ENCODE measurements at regions not wholly inside any gene's neighbourhood (a gene's known extent, or its start where the extent isn't known, plus 50 kb on each side); places are given as distances from the start of the nearest gene placed in this dataset.
"Not testable (repeated sequence)": the region's sequence is repeated elsewhere in the genome, so short reads cannot be mapped to it uniquely, and the experiment has no call there.

- ChIA-PET POLR2A (no interaction called here), CTCF (no interaction called here)
- Mint-ChIP-seq H3K9me3 (ENCODE audit: low read depth) (peaks cover 3% of the 10 kb centered on the region), H3K27ac (no peak overlapping the region), H3K4me3 (no peak overlapping the region), H3K36me3 (ENCODE audit: low read depth) (no peaks in the 10 kb centered on the region), H3K4me1 (no peaks in the 10 kb centered on the region), H3K27me3 (peaks cover 2% of the 10 kb centered on the region)
- intact Hi-C loops (cut with DNase I, micrococcal nuclease): no loop called here
- ATAC-seq: no peak
- no peak for DNase-seq
Measured at GRCh38 chr6:160804639-160805038, 102.6 kb downstream of the PLG start.

DNA sequence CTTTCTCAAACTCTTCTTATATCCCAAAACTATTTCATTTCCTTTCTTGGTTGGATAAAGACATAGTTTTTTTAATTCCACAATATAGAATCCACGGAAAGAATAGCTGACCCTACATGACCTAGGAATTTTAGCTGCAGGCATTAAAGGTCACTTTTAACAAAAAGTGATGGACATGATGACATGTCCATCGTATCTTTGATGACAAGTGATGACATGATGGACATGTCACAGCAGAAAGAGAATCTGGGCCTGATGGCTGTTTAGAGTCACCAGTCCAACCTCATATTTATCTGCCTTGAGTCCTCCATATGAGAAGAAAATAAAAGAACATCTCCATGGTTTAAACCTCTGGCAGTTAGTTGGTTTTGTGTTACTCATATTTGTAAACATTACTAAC is 106.2 kb downstream of the PLG start:
- ATAC-seq: no peak
- H3K36me3 Mint-ChIP-seq (ENCODE audit: low read depth): no peaks in the 10 kb centered on the region
- no peak for DNase-seq
- H3K4me3 Mint-ChIP-seq: no peak overlapping the region
- ChIA-PET POLR2A (no interaction called here), CTCF (no interaction called here)
- H3K9me3 Mint-ChIP-seq (ENCODE audit: low read depth): no peaks in the 10 kb centered on the region
- intact Hi-C loops (cut with DNase I, micrococcal nuclease): no loop called here
- H3K4me1 Mint-ChIP-seq: no peaks in the 10 kb centered on the region
- no peak overlapping the region for H3K27ac Mint-ChIP-seq
- H3K27me3 Mint-ChIP-seq: peaks cover 5% of the 10 kb centered on the region

DNA sequence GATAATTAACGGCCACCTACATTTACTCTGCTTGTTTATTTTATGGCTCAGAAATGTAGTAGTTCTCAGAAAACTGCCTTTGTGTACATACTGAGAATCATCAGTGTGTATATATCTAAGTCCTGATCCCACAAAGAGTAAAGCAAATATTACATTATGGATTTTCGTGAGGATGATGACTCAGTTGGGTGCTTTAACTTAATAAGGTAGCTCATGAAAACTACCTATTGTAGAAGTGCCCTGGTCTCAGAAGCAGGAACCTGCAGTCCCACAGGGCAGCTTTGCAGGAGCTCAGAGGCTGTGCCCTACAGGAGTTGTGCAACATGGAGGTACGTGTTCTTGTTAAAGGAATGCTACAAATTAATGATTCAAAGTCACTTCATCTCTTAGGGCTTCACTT is 108.2 kb downstream of the PLG start:
- DNase-seq (no peak), ATAC-seq (no peak)
- intact Hi-C loops (cut with DNase I, micrococcal nuclease): no loop called here
- H3K36me3 Mint-ChIP-seq (ENCODE audit: low read depth): no peaks in the 10 kb centered on the region
- H3K9me3 Mint-ChIP-seq (ENCODE audit: low read depth): no peaks in the 10 kb centered on the region
- no peaks in the 10 kb centered on the region for H3K4me1 Mint-ChIP-seq
- H3K4me3 Mint-ChIP-seq: no peak overlapping the region
- POLR2A ChIA-PET: no interaction called here
- CTCF ChIA-PET: no interaction called here
- H3K27ac Mint-ChIP-seq: no peak overlapping the region
- H3K27me3 Mint-ChIP-seq: peaks cover 8% of the 10 kb centered on the region

GRCh38 chr6:160812097-160812496 is 110.1 kb downstream of the PLG start:
- no peaks in the 10 kb centered on the region for H3K4me1 Mint-ChIP-seq

GRCh38 chr6:160818934-160819333 is 116.9 kb downstream of the PLG start:
- intact Hi-C loops (cut with DNase I, micrococcal nuclease): no loop called here
- DNase-seq (no peak), ATAC-seq (no peak)
- peaks cover 3% of the 10 kb centered on the region for H3K27me3 Mint-ChIP-seq
- no peaks in the 10 kb centered on the region for H3K4me1 Mint-ChIP-seq
- CTCF ChIA-PET: no interaction called here
- no peaks in the 10 kb centered on the region for H3K36me3 Mint-ChIP-seq (ENCODE audit: low read depth)
- H3K27ac Mint-ChIP-seq: no peak overlapping the region
- H3K4me3 Mint-ChIP-seq: no peak overlapping the region
- H3K9me3 Mint-ChIP-seq (ENCODE audit: low read depth): peaks cover 8% of the 10 kb centered on the region
- POLR2A ChIA-PET: no interaction called here

More at GRCh38 chr6:160812097-160812496, 110.1 kb downstream of the PLG start:
- ATAC-seq: no peak
- no peaks in the 10 kb centered on the region for H3K36me3 Mint-ChIP-seq (ENCODE audit: low read depth)
- no peaks in the 10 kb centered on the region for H3K9me3 Mint-ChIP-seq (ENCODE audit: low read depth)
- H3K27ac Mint-ChIP-seq: no peak overlapping the region
- ChIA-PET POLR2A (no interaction called here), CTCF (no interaction called here)
- DNase-seq: no peak
- H3K4me3 Mint-ChIP-seq: no peak overlapping the region
- intact Hi-C loops (cut with DNase I, micrococcal nuclease): no loop called here
- peaks cover 6% of the 10 kb centered on the region for H3K27me3 Mint-ChIP-seq

GRCh38 chr6:160820661-160821060 is 118.6 kb downstream of the PLG start:
- H3K27ac Mint-ChIP-seq; H3K36me3 Mint-ChIP-seq (ENCODE audit: low read depth); H3K9me3 Mint-ChIP-seq (ENCODE audit: low read depth); ATAC-seq; H3K4me1 Mint-ChIP-seq; intact Hi-C loops (cut with DNase I, micrococcal nuclease); H3K4me3 Mint-ChIP-seq; H3K27me3 Mint-ChIP-seq; CTCF ChIA-PET; DNase-seq; POLR2A ChIA-PET: not testable (repeated sequence)

- Mint-ChIP-seq H3K27ac (no peak overlapping the region), H3K27me3 (no peaks in the 10 kb centered on the region), H3K36me3 (ENCODE audit: low read depth) (no peaks in the 10 kb centered on the region), H3K4me3 (no peak overlapping the region), H3K9me3 (ENCODE audit: low read depth) (no peaks in the 10 kb centered on the region), H3K4me1 (no peaks in the 10 kb centered on the region)
- POLR2A ChIA-PET: no interaction called here
- intact Hi-C loops (cut with DNase I, micrococcal nuclease): no loop called here
- no peak for ATAC-seq
- DNase-seq: no peak
- CTCF ChIA-PET: no interaction called here
Measured at GRCh38 chr6:160831739-160832138, 129.7 kb downstream of the PLG start.

- intact Hi-C loops (cut with DNase I, micrococcal nuclease): no loop called here
- POLR2A ChIA-PET: no interaction called here
- no peak overlapping the region for H3K27ac Mint-ChIP-seq
Measured at GRCh38 chr6:160832422-160832821, 130.4 kb downstream of the PLG start.

GRCh38 chr6:160837146-160837545 is 135.1 kb downstream of the PLG start:
- H3K27ac Mint-ChIP-seq: no peak overlapping the region
- peaks cover 2% of the 10 kb centered on the region for H3K27me3 Mint-ChIP-seq
- intact Hi-C loops (cut with DNase I, micrococcal nuclease): no loop called here
- ATAC-seq (no peak), DNase-seq (no peak)
- H3K4me1 Mint-ChIP-seq: no peaks in the 10 kb centered on the region
- H3K4me3 Mint-ChIP-seq: no peak overlapping the region
- ChIA-PET CTCF (no interaction called here), POLR2A (no interaction called here)
- H3K36me3 Mint-ChIP-seq (ENCODE audit: low read depth): no peaks in the 10 kb centered on the region
- H3K9me3 Mint-ChIP-seq (ENCODE audit: low read depth): no peaks in the 10 kb centered on the region

More at GRCh38 chr6:160832422-160832821, 130.4 kb downstream of the PLG start:
- Mint-ChIP-seq H3K9me3 (ENCODE audit: low read depth) (no peaks in the 10 kb centered on the region), H3K4me3 (no peak overlapping the region), H3K36me3 (ENCODE audit: low read depth) (no peaks in the 10 kb centered on the region), H3K27me3 (no peaks in the 10 kb centered on the region), H3K4me1 (no peaks in the 10 kb centered on the region)
- DNase-seq: no peak
- ATAC-seq: no peak
- CTCF ChIA-PET: no interaction called here

- ChIA-PET CTCF (no interaction called here), POLR2A (no interaction called here)
- no peaks in the 10 kb centered on the region for H3K36me3 Mint-ChIP-seq (ENCODE audit: low read depth)
- ATAC-seq (no peak), DNase-seq (no peak)
- H3K4me3 Mint-ChIP-seq: no peak overlapping the region
- no peaks in the 10 kb centered on the region for H3K4me1 Mint-ChIP-seq
- intact Hi-C loops (cut with DNase I, micrococcal nuclease): no loop called here
- H3K27me3 Mint-ChIP-seq: no peaks in the 10 kb centered on the region
- H3K27ac Mint-ChIP-seq: no peak overlapping the region
- H3K9me3 Mint-ChIP-seq (ENCODE audit: low read depth): no peaks in the 10 kb centered on the region
Measured at GRCh38 chr6:160851031-160851430, 140.5 kb upstream of the MAP3K4 start.

GRCh38 chr6:160853946-160854345 is 137.6 kb upstream of the MAP3K4 start:
- Mint-ChIP-seq H3K27me3 (no peaks in the 10 kb centered on the region), H3K4me3 (no peak overlapping the region), H3K4me1 (no peaks in the 10 kb centered on the region), H3K36me3 (ENCODE audit: low read depth) (no peaks in the 10 kb centered on the region), H3K27ac (no peak overlapping the region), H3K9me3 (ENCODE audit: low read depth) (no peaks in the 10 kb centered on the region)
- DNase-seq (no peak), ATAC-seq (no peak)
- POLR2A ChIA-PET: no interaction called here
- CTCF ChIA-PET: no interaction called here
- intact Hi-C loops (cut with DNase I, micrococcal nuclease): no loop called here

- ATAC-seq: no peak
- ChIA-PET POLR2A (no interaction called here), CTCF (no interaction called here)
- H3K4me3 Mint-ChIP-seq: no peak overlapping the region
- H3K27ac Mint-ChIP-seq: no peak overlapping the region
- H3K4me1 Mint-ChIP-seq: no peaks in the 10 kb centered on the region
- intact Hi-C loops (cut with DNase I, micrococcal nuclease): no loop called here
- no peak for DNase-seq
- no peaks in the 10 kb centered on the region for H3K36me3 Mint-ChIP-seq (ENCODE audit: low read depth)
- H3K9me3 Mint-ChIP-seq (ENCODE audit: low read depth): no peaks in the 10 kb centered on the region
- no peaks in the 10 kb centered on the region for H3K27me3 Mint-ChIP-seq
Measured at GRCh38 chr6:160858886-160859285, 132.7 kb upstream of the MAP3K4 start.

DNA sequence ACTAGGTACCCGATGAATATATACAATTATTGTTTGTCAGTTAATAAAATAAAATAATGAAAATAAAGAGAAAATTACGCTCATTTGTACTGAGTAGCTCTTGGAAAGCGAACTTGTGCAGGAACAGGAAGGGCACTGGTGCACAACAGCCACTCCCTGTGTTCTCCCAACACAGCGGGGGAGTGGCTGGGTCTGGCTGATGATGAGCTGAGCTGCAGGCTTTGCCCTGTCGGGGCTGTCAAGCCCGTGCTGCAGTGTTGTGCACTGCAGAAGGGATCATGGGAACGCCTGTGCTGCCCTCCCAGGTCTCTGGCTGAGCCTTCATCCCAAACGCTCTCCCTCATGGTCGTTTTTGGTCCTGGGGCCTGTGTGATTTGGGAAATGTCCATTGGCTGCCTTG is 131.7 kb upstream of the MAP3K4 start:
- POLR2A ChIA-PET: no interaction called here

More for the DNA sequence above, 131.7 kb upstream of the MAP3K4 start:
- DNase-seq (no peak), ATAC-seq (no peak)
- H3K4me3 Mint-ChIP-seq: no peak overlapping the region
- H3K27ac Mint-ChIP-seq: no peak overlapping the region
- H3K9me3 Mint-ChIP-seq (ENCODE audit: low read depth): no peaks in the 10 kb centered on the region
- H3K36me3 Mint-ChIP-seq (ENCODE audit: low read depth): no peaks in the 10 kb centered on the region
- CTCF ChIA-PET: no interaction called here
- no peaks in the 10 kb centered on the region for H3K27me3 Mint-ChIP-seq
- H3K4me1 Mint-ChIP-seq: no peaks in the 10 kb centered on the region
- intact Hi-C loops (cut with DNase I, micrococcal nuclease): no loop called here

Data from activated CD4-positive, alpha-beta T cell treated with anti-CD3 and anti-CD28 coated beads for 36 hours (primary cell).